ENCODE measurements at regions not wholly inside any gene's neighbourhood (a gene's known extent, or its start where the extent isn't known, plus 50 kb on each side); places are given as distances from the start of the nearest gene placed in this dataset.

- intact Hi-C loops (cut with micrococcal nuclease): no loop called here
- Histone ChIP-seq H3K27me3 (ENCODE audit: control insufficient read depth in 2 of 2, insufficient read depth in 2 of 2, low read length in 2 of 2) (no peaks in the 10 kb centered on the region), H3K27ac (ENCODE audit: low read depth, low read length) (no peak overlapping the region), H3K4me3 (ENCODE audit: low read length) (no peak overlapping the region), H3K36me3 (ENCODE audit: control insufficient read depth in 2 of 3, insufficient read depth in 3 of 3, low read length in 3 of 3) (no peaks in the 10 kb centered on the region), H3K9me3 (ENCODE audit: control insufficient read depth in 2 of 3, low read length in 3 of 3) (no peaks in the 10 kb centered on the region), H3K4me1 (ENCODE audit: control insufficient read depth in 2 of 2, insufficient read depth in 2 of 2, low read length in 2 of 2) (no peaks in the 10 kb centered on the region)
- H3K27ac Mint-ChIP-seq: no peak overlapping the region
- H3K4me3 Mint-ChIP-seq: no peak overlapping the region
- no peaks in the 10 kb centered on the region for H3K4me1 Mint-ChIP-seq
- peaks cover 0 to 11% (median 3%) of the 10 kb centered on the region in 11 donors for H3K9me3 Mint-ChIP-seq
- H3K36me3 Mint-ChIP-seq: no peaks in the 10 kb centered on the region
- ChIA-PET POLR2A (no interaction called here), CTCF (no interaction called here)
- ATAC-seq (no peak), DNase-seq (no peak)
- no peaks in the 10 kb centered on the region for H3K27me3 Mint-ChIP-seq
Measured at GRCh38 chr7:31284106-31284505, 56.4 kb downstream of the NEUROD6 start.

GRCh38 chr7:31271641-31272405, 68.7 kb downstream of the NEUROD6 start:
- H3K4me3 Mint-ChIP-seq: no peak overlapping the region
- H3K27ac Mint-ChIP-seq: no peak overlapping the region
- no peak for DNase-seq
- Histone ChIP-seq H3K27ac (ENCODE audit: low read depth, low read length) (no peak overlapping the region), H3K4me1 (ENCODE audit: control insufficient read depth in 2 of 2, insufficient read depth in 2 of 2, low read length in 2 of 2) (no peaks in the 10 kb centered on the region), H3K4me3 (ENCODE audit: low read length) (no peak overlapping the region), H3K36me3 (ENCODE audit: control insufficient read depth in 2 of 3, insufficient read depth in 3 of 3, low read length in 3 of 3) (no peaks in the 10 kb centered on the region), H3K9me3 (ENCODE audit: control insufficient read depth in 2 of 3, low read length in 3 of 3) (no peaks in the 10 kb centered on the region), H3K27me3 (ENCODE audit: control insufficient read depth in 2 of 2, insufficient read depth in 2 of 2, low read length in 2 of 2) (no peaks in the 10 kb centered on the region)
- no peak for ATAC-seq
- ChIA-PET POLR2A (interaction anchor here (0.6 kb wide), 1 partner anchor 161 kb away, joined by 3 read pairs; no protein-coding TSS in a partner anchor), CTCF (no interaction called here)
- intact Hi-C loops (cut with micrococcal nuclease): no loop called here
- peaks cover 0 to 10% (median 5%) of the 10 kb centered on the region in 5 donors for H3K27me3 Mint-ChIP-seq
- no peaks in the 10 kb centered on the region for H3K4me1 Mint-ChIP-seq
- H3K9me3 Mint-ChIP-seq: peaks cover 0 to 9% (median 0%) of the 10 kb centered on the region in 11 donors
- H3K36me3 Mint-ChIP-seq: no peaks in the 10 kb centered on the region

- intact Hi-C loops (cut with micrococcal nuclease): no loop called here
- CTCF ChIA-PET: no interaction called here
Measured at GRCh38 chr7:31267486-31267885, 73.0 kb downstream of the NEUROD6 start.

GRCh38 chr7:31263338-31263737, 77.2 kb downstream of the NEUROD6 start:
- Mint-ChIP-seq H3K9me3 (peaks cover 0 to 3% (median 0%) of the 10 kb centered on the region in 11 donors), H3K36me3 (no peaks in the 10 kb centered on the region), H3K27ac (no peak overlapping the region), H3K4me1 (no peaks in the 10 kb centered on the region), H3K27me3 (peaks cover 0 to 5% (median 0%) of the 10 kb centered on the region in 5 donors), H3K4me3 (no peak overlapping the region)
- ATAC-seq (no peak), DNase-seq (no peak)
- POLR2A ChIA-PET: no interaction called here
- no peaks in the 10 kb centered on the region for H3K36me3 ChIP-seq (ENCODE audit: control insufficient read depth in 2 of 3, insufficient read depth in 3 of 3, low read length in 3 of 3)
- H3K4me3 ChIP-seq (ENCODE audit: low read length): no peak overlapping the region
- intact Hi-C loops (cut with micrococcal nuclease): no loop called here
- H3K27me3 ChIP-seq (ENCODE audit: control insufficient read depth in 2 of 2, insufficient read depth in 2 of 2, low read length in 2 of 2): no peaks in the 10 kb centered on the region
- H3K27ac ChIP-seq (ENCODE audit: low read depth, low read length): no peak overlapping the region
- H3K9me3 ChIP-seq (ENCODE audit: control insufficient read depth in 2 of 3, low read length in 3 of 3): no peaks in the 10 kb centered on the region
- no peaks in the 10 kb centered on the region for H3K4me1 ChIP-seq (ENCODE audit: control insufficient read depth in 2 of 2, insufficient read depth in 2 of 2, low read length in 2 of 2)
- CTCF ChIA-PET: no interaction called here

More at GRCh38 chr7:31267486-31267885, 73.0 kb downstream of the NEUROD6 start:
- Histone ChIP-seq H3K27ac (ENCODE audit: low read depth, low read length) (no peak overlapping the region), H3K27me3 (ENCODE audit: control insufficient read depth in 2 of 2, insufficient read depth in 2 of 2, low read length in 2 of 2) (no peaks in the 10 kb centered on the region), H3K4me3 (ENCODE audit: low read length) (no peak overlapping the region), H3K36me3 (ENCODE audit: control insufficient read depth in 2 of 3, insufficient read depth in 3 of 3, low read length in 3 of 3) (no peaks in the 10 kb centered on the region), H3K9me3 (ENCODE audit: control insufficient read depth in 2 of 3, low read length in 3 of 3) (no peaks in the 10 kb centered on the region), H3K4me1 (ENCODE audit: control insufficient read depth in 2 of 2, insufficient read depth in 2 of 2, low read length in 2 of 2) (no peaks in the 10 kb centered on the region)
- H3K9me3 Mint-ChIP-seq: peaks cover 0 to 5% (median 2%) of the 10 kb centered on the region in 11 donors
- H3K27ac Mint-ChIP-seq: no peak overlapping the region
- POLR2A ChIA-PET: no interaction called here
- no peaks in the 10 kb centered on the region for H3K4me1 Mint-ChIP-seq
- no peaks in the 10 kb centered on the region for H3K36me3 Mint-ChIP-seq
- H3K27me3 Mint-ChIP-seq: peaks cover 0 to 5% (median 4%) of the 10 kb centered on the region in 5 donors
- H3K4me3 Mint-ChIP-seq: no peak overlapping the region
- no peak for DNase-seq
- no peak for ATAC-seq

GRCh38 chr7:31261341-31261740, 79.2 kb downstream of the NEUROD6 start:
- POLR2A ChIA-PET: no interaction called here
- Histone ChIP-seq H3K4me1 (ENCODE audit: control insufficient read depth in 2 of 2, insufficient read depth in 2 of 2, low read length in 2 of 2) (no peaks in the 10 kb centered on the region), H3K27ac (ENCODE audit: low read depth, low read length) (no peak overlapping the region), H3K36me3 (ENCODE audit: control insufficient read depth in 2 of 3, insufficient read depth in 3 of 3, low read length in 3 of 3) (no peaks in the 10 kb centered on the region), H3K9me3 (ENCODE audit: control insufficient read depth in 2 of 3, low read length in 3 of 3) (no peaks in the 10 kb centered on the region), H3K27me3 (ENCODE audit: control insufficient read depth in 2 of 2, insufficient read depth in 2 of 2, low read length in 2 of 2) (no peaks in the 10 kb centered on the region), H3K4me3 (ENCODE audit: low read length) (no peak overlapping the region)
- Mint-ChIP-seq H3K27ac (no peak overlapping the region), H3K4me3 (no peak overlapping the region), H3K27me3 (peaks cover 0 to 5% (median 0%) of the 10 kb centered on the region in 5 donors), H3K4me1 (no peaks in the 10 kb centered on the region), H3K36me3 (no peaks in the 10 kb centered on the region), H3K9me3 (peaks cover 0 to 3% (median 0%) of the 10 kb centered on the region in 11 donors)
- ATAC-seq (no peak), DNase-seq (no peak)
- CTCF ChIA-PET: no interaction called here
- intact Hi-C loops (cut with micrococcal nuclease): no loop called here

GRCh38 chr7:31260851-31261250, 79.7 kb downstream of the NEUROD6 start:
- Histone ChIP-seq H3K4me3 (ENCODE audit: low read length) (no peak overlapping the region), H3K9me3 (ENCODE audit: control insufficient read depth in 2 of 3, low read length in 3 of 3) (no peaks in the 10 kb centered on the region), H3K36me3 (ENCODE audit: control insufficient read depth in 2 of 3, insufficient read depth in 3 of 3, low read length in 3 of 3) (no peaks in the 10 kb centered on the region), H3K4me1 (ENCODE audit: control insufficient read depth in 2 of 2, insufficient read depth in 2 of 2, low read length in 2 of 2) (no peaks in the 10 kb centered on the region), H3K27ac (ENCODE audit: low read depth, low read length) (no peak overlapping the region), H3K27me3 (ENCODE audit: control insufficient read depth in 2 of 2, insufficient read depth in 2 of 2, low read length in 2 of 2) (no peaks in the 10 kb centered on the region)
- H3K27me3 Mint-ChIP-seq: peaks cover 0 to 4% (median 0%) of the 10 kb centered on the region in 5 donors
- POLR2A ChIA-PET: no interaction called here
- DNase-seq: no peak
- H3K9me3 Mint-ChIP-seq: peaks cover 0 to 3% (median 0%) of the 10 kb centered on the region in 11 donors
- ATAC-seq: no peak
- intact Hi-C loops (cut with micrococcal nuclease): no loop called here
- no peak overlapping the region for H3K27ac Mint-ChIP-seq
- CTCF ChIA-PET: no interaction called here
- H3K4me3 Mint-ChIP-seq: no peak overlapping the region
- no peaks in the 10 kb centered on the region for H3K36me3 Mint-ChIP-seq
- no peaks in the 10 kb centered on the region for H3K4me1 Mint-ChIP-seq

- CTCF ChIA-PET: no interaction called here
- H3K27me3 ChIP-seq (ENCODE audit: control insufficient read depth in 2 of 2, insufficient read depth in 2 of 2, low read length in 2 of 2): no peaks in the 10 kb centered on the region
- POLR2A ChIA-PET: no interaction called here
- H3K4me3 Mint-ChIP-seq: no peak overlapping the region
- peaks cover 0 to 3% (median 0%) of the 10 kb centered on the region in 11 donors for H3K9me3 Mint-ChIP-seq
- no peaks in the 10 kb centered on the region for H3K36me3 ChIP-seq (ENCODE audit: control insufficient read depth in 2 of 3, insufficient read depth in 3 of 3, low read length in 3 of 3)
- ATAC-seq: no peak
- no peak overlapping the region for H3K27ac ChIP-seq (ENCODE audit: low read depth, low read length)
- H3K9me3 ChIP-seq (ENCODE audit: control insufficient read depth in 2 of 3, low read length in 3 of 3): no peaks in the 10 kb centered on the region
- peaks cover 0 to 4% (median 0%) of the 10 kb centered on the region in 5 donors for H3K27me3 Mint-ChIP-seq
- H3K4me1 Mint-ChIP-seq: no peaks in the 10 kb centered on the region
- H3K4me3 ChIP-seq (ENCODE audit: low read length): no peak overlapping the region
- intact Hi-C loops (cut with micrococcal nuclease): no loop called here
- no peaks in the 10 kb centered on the region for H3K36me3 Mint-ChIP-seq
- DNase-seq: no peak
- no peaks in the 10 kb centered on the region for H3K4me1 ChIP-seq (ENCODE audit: control insufficient read depth in 2 of 2, insufficient read depth in 2 of 2, low read length in 2 of 2)
- no peak overlapping the region for H3K27ac Mint-ChIP-seq
Measured at GRCh38 chr7:31258391-31258790, 82.1 kb downstream of the NEUROD6 start.
